Raji (cell line): ENCODE measurements at regions not wholly inside any gene's neighbourhood (a gene's known extent, or its start where the extent isn't known, plus 50 kb on each side); places are given as distances from the start of the nearest gene placed in this dataset.

Experiments used
- POLR2A ChIP-seq: IDR thresholded peaks from 2 replicates; pipeline ENCODE4 v1.6.1; 2011; ENCODE audit warnings: low read depth, low read length, control low read depth; ENCODE audit not compliant: insufficient read depth

DNA sequence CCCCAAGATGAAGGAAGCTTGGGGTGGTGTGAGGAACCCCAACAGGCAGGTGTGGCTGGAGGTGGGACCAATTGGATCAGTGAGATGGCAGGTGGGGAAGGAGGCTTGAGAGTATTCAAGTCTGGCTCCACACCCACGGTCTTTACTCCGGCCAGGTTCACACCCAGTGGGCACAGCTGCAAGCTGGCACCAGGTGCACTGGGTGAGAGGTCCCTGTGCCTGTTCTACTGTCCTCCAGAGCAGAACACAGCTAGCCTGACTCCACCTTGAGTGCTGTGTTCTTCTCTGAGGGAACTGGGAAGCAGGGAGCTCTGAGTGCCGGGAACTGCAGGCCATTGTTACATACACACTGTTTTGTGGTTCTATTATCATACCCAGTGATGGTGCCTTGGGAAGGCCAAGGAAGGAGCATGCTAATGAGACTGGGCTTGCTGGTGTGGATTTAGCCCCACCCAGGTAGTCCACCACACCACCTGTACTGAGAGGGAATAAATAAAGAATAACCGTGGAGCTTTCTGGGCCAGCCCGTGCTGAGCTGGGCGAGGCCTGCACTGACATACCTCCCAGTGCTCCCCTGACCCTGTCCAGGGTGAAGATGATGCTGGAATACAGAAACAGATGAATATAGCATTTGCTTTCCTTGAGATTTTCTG, 93.4 kb downstream of the ABHD5 start:
- no peak for TF ChIP-seq POLR2A

DNA sequence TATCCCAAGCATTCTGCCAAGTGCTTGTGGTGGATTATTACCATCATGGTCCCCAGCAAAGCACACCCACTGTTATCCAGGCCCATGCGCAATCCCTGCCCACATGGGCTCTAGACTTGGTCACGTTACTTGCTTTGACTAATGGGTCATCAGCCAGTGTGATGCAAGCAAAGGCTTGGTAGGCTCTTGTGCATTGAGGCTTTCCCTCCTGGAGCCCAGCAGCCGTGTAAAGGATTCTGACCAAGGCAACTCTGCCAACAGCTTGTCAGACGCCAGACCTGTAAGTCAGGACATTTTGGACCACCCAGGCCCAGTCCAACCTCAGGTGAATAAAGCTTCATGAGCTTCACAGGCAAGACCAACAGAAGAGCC, 93.9 kb downstream of the ABHD5 start:
- no peak for TF ChIP-seq POLR2A

DNA sequence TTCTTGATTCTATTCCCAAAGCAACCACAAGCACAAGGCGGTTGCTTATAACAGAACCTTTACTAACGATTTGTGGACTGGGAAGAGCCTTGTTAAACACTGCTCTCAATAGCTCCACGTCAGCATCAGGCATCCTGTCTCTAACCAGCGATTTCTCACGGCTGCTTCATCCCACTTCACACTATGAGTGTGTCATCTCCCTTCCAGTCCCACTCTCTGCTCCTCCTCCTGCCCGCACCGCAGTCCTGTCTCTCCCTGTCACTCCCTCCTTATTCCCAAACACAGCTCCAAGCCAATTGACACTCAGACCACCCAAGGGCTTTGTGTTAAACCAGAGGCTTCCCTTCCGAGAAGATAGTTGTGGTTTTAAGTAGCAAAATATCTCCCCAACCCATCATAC, 94.8 kb downstream of the ABHD5 start:
- TF ChIP-seq POLR2A = no peak

DNA sequence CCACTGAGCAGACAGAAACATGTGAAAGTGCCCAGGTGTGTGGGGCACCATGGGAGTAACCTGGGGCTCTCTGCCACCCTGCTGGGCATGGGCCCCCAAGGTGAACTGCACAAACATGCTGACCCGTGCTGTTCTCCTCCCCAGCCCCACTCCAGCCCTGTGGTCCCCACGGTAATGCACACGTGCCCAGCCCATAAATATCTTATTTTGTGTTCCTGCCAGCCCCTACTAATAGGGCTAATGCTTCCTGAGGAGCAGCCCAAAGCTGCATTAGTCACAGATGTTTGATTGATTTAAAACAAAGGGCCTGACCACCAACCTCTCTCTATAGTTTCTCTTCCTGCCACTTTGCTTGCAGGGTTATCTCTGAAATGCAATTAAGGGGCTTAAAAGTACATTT, 95.4 kb downstream of the ABHD5 start:
- no peak for TF ChIP-seq POLR2A

DNA sequence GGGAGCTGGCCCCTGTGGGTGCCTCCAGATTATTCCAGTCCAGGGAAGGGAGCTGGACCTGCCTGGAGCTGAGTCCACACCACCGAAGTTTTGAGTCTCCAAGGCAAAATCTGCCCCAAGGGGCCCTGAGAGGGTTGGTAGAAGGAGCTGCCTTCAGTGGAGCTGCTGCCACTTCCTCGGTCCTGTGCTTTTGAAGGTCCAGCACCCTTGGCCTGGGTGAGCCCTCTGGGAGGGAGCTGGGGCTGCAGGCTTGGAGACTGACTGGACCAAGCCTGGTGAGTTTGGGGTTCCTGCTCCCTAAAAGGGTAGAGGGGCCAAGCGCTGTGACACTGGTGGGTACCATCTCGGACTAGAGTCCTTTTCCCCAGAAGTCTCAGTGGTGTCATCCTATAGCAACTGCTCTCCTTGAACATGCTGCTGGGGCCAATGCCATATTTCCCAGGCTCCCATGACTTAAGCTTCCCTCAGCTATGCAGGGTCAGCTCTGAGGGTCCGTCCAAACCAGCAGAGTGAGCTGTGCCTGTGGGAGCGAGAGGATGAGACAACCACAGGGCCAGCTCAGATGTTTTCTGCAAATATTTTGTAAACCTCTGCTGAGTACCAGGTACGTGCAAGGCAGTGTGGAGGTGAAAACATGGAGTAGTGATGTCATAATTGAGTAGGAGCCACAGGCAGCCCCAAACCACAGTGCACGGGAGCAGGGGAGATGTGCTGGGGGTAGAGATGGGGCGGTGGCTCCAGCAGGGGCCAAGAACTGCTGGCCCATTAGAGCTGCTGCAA, 96.0 kb downstream of the ABHD5 start:
- no peak for TF ChIP-seq POLR2A

DNA sequence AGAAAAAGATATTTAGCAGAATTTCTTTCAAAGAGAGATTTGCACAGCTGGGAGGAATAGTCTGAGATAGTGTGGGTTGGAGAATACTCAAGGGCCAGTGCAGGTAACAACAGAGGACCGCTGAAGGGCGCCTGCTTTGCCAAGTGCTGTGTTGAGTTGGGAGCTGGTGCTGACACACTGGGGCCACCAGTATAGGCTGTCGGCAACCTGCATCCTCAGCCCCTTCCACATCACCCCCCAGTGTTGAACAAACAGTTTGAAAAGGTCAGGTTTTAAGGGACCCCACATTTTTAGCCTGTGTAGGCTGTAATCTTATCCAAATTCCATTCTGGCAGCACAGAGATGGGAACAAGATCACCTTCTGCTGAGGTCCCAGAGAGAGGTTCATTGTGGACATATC, 96.6 kb downstream of the ABHD5 start:
- TF ChIP-seq POLR2A = no peak

DNA sequence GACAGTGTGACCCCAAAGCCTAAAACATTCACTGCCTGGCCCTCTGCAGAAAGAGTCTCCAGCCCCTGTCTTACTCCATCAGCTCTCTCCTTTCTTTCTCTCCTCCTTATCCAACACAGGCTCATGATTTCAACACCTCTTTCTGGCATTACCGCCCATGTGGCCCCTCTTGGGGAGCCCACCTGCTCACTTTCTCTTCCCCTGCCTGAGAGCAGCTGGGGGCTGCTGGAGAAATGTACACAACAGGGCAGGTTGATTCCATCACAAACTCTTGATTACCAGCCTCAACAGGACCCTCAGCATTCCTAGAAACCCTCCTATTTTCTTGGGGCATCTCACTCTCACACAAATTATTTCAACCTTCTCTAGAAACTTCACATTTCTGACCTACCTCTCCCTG, 98.3 kb downstream of the ABHD5 start:
- TF ChIP-seq POLR2A = no peak

DNA sequence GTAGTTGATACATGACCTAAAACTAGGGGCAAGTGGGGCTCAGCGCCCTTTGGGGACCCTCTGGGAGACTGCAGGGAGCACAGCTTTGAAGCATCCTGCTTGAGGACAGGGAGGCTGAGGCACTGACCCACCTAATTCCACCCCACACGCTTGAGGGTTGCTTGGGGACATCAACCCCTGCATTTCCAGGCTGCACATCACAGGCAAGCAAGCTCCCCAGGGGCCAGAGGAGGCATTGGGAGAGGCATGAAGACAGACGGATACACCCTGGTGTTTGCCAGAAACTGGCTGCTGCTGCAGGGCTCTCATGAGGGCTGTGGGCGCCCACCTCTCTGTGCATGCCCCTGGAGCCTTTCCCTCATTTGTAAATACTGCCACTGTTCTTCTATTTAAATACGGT, 99.3 kb downstream of the ABHD5 start:
- no peak for TF ChIP-seq POLR2A

DNA sequence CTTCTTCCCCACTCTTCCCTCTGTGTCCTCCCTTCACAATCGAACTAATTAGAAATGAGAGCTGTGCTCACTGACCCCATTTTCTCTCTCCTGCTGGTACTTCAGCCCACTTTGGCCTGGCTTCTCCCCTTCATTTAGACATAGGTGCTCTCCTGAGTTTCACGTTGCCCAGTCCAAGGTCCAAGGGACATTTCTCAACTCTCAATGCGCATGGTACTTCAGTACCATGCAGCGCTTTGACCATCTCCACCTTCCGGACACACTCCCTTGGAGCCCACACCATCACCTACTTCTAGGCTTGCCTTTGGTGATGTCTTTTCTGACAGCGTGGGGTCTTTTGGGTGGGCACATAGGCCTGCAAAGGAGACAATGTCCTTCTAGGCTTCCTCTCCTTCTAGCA, 99.7 kb downstream of the ABHD5 start:
- no peak for TF ChIP-seq POLR2A

DNA sequence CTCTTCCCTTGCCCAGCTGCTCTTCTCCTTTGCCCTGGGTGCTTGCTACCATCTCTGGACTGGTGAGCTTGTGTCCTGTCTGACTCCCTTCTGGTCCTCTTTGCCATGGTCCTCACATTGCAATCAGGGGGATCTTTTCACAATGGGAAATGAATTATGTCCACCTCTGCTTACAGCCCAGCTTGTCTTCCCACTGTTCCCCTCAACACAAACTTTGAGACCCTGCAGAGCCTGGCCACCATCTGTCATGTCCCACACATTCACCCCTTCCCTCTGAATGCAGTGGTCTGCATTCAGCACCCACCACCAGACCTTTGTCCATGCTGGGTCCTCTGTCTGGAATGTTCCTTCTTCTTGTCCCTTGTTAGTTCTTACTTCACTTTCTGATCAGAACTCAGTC, 100.5 kb downstream of the ABHD5 start:
- TF ChIP-seq POLR2A = no peak

DNA sequence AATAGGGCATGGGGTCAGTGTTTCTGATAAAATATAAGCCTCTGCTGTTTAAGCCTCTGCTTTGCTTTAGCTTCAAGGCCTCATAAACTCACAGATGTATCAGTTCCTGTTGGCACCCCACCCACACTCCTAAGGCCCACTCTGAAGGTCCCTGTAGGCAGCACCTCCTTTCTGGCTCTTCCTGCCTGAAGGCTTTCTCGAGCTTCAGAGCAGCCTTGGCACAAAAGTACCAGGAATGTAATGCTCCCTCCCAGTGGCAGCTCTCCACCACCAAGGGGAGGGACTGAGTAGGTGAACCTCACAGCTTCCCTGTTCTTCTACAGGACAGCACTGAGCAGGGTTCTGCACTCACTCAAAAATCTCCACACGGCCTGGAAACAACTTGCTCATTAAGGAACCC, 102.2 kb downstream of the ABHD5 start:
- no peak for TF ChIP-seq POLR2A

DNA sequence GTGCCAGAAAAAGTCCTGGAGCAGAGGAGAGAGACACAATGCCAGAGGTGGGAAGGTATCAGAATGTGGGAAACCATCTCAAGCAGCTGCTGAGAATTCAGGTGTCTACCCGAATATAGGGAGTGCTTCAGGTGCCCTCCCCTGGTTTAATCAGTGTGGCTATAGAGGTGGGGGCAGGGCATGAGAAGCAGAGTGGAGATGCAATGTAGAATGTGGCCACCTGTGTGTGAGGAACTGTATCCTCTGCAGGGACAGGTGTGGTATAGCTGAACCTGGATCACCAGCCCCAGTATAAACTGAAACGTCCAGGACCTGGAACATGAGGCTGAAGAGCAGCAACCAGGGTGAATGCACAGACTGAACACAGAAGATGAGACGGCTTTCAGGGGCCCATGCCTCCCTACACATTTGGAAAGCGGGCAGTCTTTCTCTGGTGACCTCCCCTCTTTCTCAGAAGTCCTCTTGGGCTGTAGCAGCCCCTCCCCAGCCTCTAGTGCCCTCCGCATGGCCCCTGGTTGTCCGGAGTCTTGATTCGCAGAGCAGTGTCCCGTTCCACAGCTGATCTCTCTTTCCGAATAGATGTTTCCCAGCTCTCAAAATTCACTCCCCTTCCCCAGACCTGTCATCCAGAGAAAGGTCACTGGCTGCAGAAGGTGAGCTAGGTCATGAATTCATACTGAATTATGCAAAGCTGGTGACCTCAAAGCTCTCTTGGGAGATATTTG, 103.1 kb downstream of the ABHD5 start:
- no peak for TF ChIP-seq POLR2A

DNA sequence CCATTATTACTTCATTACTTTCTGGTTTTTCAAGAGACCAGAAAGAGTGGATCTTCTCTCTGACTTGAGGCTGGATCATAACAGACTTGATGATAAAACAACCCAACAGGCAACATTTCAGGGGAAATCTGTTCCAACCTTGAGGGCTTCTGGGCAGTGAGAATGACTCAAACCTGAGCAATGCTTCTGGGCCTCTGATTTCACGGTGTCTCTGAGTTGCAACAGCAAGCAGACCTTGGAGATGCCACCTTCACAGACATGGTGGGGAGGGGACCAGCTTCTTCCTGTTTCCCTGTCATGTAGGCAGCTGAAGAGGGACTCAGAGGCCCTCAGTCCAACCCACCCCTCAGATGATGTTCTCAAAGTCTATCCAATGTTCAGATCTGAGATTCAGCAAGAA, 104.0 kb downstream of the ABHD5 start:
- no peak for TF ChIP-seq POLR2A

DNA sequence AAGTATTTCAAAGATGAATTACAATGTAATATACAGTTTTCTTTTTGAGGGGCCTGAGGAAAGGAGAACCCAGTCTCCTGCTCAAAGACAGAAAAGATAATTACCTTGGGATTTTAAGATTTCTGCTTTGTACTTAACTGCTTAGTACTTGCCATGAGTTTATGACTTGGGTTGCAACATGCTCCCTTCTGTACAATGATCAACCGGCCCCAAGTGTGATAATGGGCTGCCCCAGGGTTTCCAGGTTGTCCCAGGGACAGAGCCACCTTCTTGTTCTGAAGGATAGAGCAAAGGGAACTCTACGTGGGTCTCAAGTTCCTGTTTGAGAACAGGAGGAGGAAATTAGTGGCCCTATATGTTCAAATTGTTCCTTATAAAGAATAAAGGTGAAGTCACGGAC, 104.8 kb downstream of the ABHD5 start:
- no peak for TF ChIP-seq POLR2A

DNA sequence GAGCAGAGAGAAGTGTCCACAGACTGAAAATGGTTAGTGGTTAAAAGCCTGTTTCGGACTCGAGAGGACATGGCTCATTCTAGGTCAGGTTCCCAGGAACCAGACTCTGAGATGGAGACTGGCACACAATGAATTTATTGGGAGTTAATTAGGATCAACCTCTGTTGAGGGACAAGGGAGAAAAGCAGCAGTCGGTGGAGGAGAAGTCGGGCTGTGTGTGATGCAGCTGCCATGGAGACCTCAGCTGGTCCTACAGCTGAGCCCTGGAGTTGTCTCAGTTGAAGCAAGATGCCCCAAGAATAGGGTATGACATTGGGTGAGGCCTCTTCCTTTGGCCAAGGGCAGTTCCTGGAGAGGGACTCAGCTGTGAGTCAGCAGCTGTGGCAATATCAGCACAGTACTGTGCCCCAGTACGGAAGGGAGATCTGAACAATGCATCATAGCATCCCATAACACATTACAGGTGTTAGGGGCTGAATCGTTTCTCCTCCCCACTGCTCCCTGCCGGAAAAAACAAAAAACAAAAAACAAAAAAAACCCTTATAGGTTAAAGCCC, 105.4 kb downstream of the ABHD5 start:
- no peak for TF ChIP-seq POLR2A

DNA sequence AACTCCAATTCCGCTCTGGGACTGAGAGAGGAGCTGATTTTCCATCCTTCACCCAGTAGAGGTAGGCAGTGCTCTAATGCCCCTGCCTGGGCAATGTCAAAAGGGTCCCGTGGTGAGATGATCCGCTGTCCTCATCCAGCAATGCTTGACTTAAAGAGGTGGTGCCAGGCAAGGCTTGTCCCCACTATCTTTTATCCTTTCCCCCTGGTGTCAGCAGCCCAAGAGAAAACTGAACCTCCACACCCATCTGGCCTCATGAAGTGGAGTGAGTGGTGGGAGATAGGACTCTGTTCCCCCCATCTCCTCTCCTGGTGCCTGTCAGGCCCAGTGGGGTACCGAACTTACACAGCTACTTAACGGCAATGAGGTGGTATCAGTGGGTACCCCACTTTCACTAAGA, 107.1 kb downstream of the ABHD5 start:
- no peak for TF ChIP-seq POLR2A
